Heart left ventricle (tissue), 13 donors: ENCODE measurements at regions not wholly inside any gene's neighbourhood (a gene's known extent, or its start where the extent isn't known, plus 50 kb on each side); places are given as distances from the start of the nearest gene placed in this dataset.

Source experiments
- POLR2A ChIP-seq, 2 donors: fragments of 450-650 bp; IDR thresholded peaks; one replicate each; pipeline ENCODE4 v1.6.1; 2017; ENCODE audit warnings: antibody characterized with exemption in 2 of 2, mild to moderate bottlenecking in 2 of 2, moderate library complexity in 2 of 2
- TF ChIP-seq, protein P1 (sequence below), 12 donors: fragments of 200-600 bp; sonication (generic) in 4 of 12; IDR thresholded peaks; one replicate each; pipeline versions ENCODE4 v1.5.0 to v1.8.0; 2018 to 2022; ENCODE audit warnings: antibody characterized with exemption in 12 of 12, mild to moderate bottlenecking in 5 of 12
- donor health status: ischemic (EF 13 %, LVEDD 7.1; RV severe dilation, severe dysfunction).
- donor health status: DM: no; HTN: yes; CAD: no.
- donor health status: DM: no; HTN: no; CAD: no.
- donor health status: ischemic (EF 25% LVEDD 6.9; RV normal size, moderate dysfunction).
- donor health status: ischemic (EF 25% LVEDD 5.7; RV mildly dilated, moderate dysfunction).
- donor health status: ischemic (EF 35%, LVEDD 5.7; RV mildly dilated, moderate dysfunction).
- donor health status: nonischemic (EF 11% LVEDD 7.7; RV severe dilation, severe dysfunction).
- donor health status: DM: yes; HTN: yes; CAD: no.
- donor health status: PGD.
- donor health status: ischemic (EF 29% LVEDD 5.4; RV normal size, mild dysfunction).
- donor health status: nonischemic (EF 23%, LVEDD 6.1; RV moderate dilation, normal function).

DNA sequence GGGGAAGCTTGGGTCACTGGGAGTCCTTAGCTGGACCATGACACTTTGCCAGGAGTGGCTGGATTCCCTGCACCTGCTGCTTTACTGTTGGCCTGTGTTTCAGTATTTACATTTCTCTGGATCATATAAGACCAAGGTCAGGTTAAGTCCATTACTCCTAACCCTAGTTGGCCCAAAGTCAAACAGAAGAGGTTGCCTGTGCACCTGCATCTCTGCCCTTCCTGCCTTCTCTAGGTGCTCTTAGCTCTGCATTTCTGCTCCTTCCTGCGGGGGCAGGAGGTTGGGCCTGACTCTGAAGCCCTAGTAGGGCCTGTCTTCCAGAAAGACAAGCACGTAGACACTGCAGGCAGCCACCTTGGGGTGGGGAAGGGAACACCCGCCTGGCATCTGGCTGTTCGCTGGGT is 124.3 kb downstream of the RPLP1 start:
- TF ChIP-seq, protein P1, sequence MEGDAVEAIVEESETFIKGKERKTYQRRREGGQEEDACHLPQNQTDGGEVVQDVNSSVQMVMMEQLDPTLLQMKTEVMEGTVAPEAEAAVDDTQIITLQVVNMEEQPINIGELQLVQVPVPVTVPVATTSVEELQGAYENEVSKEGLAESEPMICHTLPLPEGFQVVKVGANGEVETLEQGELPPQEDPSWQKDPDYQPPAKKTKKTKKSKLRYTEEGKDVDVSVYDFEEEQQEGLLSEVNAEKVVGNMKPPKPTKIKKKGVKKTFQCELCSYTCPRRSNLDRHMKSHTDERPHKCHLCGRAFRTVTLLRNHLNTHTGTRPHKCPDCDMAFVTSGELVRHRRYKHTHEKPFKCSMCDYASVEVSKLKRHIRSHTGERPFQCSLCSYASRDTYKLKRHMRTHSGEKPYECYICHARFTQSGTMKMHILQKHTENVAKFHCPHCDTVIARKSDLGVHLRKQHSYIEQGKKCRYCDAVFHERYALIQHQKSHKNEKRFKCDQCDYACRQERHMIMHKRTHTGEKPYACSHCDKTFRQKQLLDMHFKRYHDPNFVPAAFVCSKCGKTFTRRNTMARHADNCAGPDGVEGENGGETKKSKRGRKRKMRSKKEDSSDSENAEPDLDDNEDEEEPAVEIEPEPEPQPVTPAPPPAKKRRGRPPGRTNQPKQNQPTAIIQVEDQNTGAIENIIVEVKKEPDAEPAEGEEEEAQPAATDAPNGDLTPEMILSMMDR (IDR thresholded peaks at IDR 0.05), result no peak
- TF ChIP-seq POLR2A (IDR thresholded peaks at IDR 0.05), result no peak
